ENCODE measurements at regions not wholly inside any gene's neighbourhood (a gene's known extent, or its start where the extent isn't known, plus 50 kb on each side); places are given as distances from the start of the nearest gene placed in this dataset.

- no peak for FAIRE-seq
- no peaks in the 10 kb centered on the region for H3K27me3 ChIP-seq (replicated peaks in 1 of 4; ENCODE audit: control insufficient read depth in 3 of 4, extremely low read depth in 1 of 4, insufficient read depth in 3 of 4, low read length in 3 of 4)
- no peak for DNase-seq (ENCODE audit: low read depth in 1 of 2, low spot score in 2 of 2)
- no peak overlapping the region for H2BK120ac ChIP-seq (replicated peaks; ENCODE audit: low read depth, low read length)
- no peak overlapping the region for H3K9ac ChIP-seq (replicated peaks in 1 of 4; ENCODE audit: extremely low read depth in 1 of 4, low read depth in 3 of 4, low read length in 3 of 4)
- no peaks in the 10 kb centered on the region for H3K79me2 ChIP-seq (ENCODE audit: control insufficient read depth in 1 of 2, insufficient read depth in 2 of 2, low read length in 2 of 2)
- 96% methylated on average over 2 of the region's 2 CpGs; no CpG with 5 or more reads in 1 of the 2 experiments for WGBS, 2 experiments (ENCODE audit: extremely low coverage in 1 of 2, insufficient coverage in 1 of 2, insufficient read length in 1 of 2, insufficient replicate concordance in 2 of 2, low coverage in 1 of 2, low lambda C conversion rate in 2 of 2, missing lambda C conversion rate in 1 of 2)
- no peak overlapping the region for H2BK15ac ChIP-seq (ENCODE audit: low read length)
- H2AFZ ChIP-seq (ENCODE audit: low read length): no peak overlapping the region
- no peak overlapping the region for H3K4ac ChIP-seq (replicated peaks; ENCODE audit: insufficient read length, low read depth, low read length)
- H3K14ac ChIP-seq (ENCODE audit: insufficient read length): no peak overlapping the region
- 0 out of 4 replicates have a peak, but pooled peaks cover 0 to 2% of the 10 kb centered on the region in 2 experiments for H3K9me3 ChIP-seq (ENCODE audit: insufficient read depth in 2 of 2, low read depth in 1 of 2, low read length in 1 of 2)
- TF ChIP-seq RXRA (IDR thresholded peaks at IDR 0.05; ENCODE audit: insufficient read depth, low read depth, low read length) (no peak), SP4 (IDR thresholded peaks at IDR 0.05; ENCODE audit: low read length) (no peak), SIN3A (conservative IDR thresholded peaks at IDR 0.05 in 1 of 2, IDR thresholded peaks at IDR 0.05 in 1 of 2; ENCODE audit: low read depth in 1 of 2, low read length in 2 of 2) (no peak), JUND (IDR thresholded peaks at IDR 0.05; ENCODE audit: low read length) (no peak), CREB1 (IDR thresholded peaks at IDR 0.05) (no peak), GTF2F1 (IDR thresholded peaks at IDR 0.05; ENCODE audit: borderline replicate concordance, low read depth, low read length) (no peak), HDAC2 (IDR thresholded peaks at IDR 0.05; ENCODE audit: borderline replicate concordance in 1 of 2, low read depth in 2 of 2, low read length in 2 of 2) (no peak), CBX8 (IDR thresholded peaks at IDR 0.05; ENCODE audit: borderline replicate concordance, low read depth, low read length) (no peak), RNF2 (IDR thresholded peaks at IDR 0.05; ENCODE audit: borderline replicate concordance, low read depth, low read length, missing control alignments, poor library complexity, severe bottlenecking) (no peak)
- peaks cover 0 to 2% of the 10 kb centered on the region in 2 experiments for H4K20me1 ChIP-seq (replicated peaks in 1 of 2; ENCODE audit: control insufficient read depth in 1 of 2, insufficient read depth in 2 of 2, low read length in 2 of 2)
- no peak overlapping the region for H3K4me3 ChIP-seq (ENCODE audit: extremely low read depth in 1 of 4, insufficient read depth in 2 of 4, low read depth in 3 of 4, low read length in 4 of 4)
- H2BK5ac ChIP-seq (ENCODE audit: low read depth, low read length): no peak overlapping the region
- H2BK12ac ChIP-seq (ENCODE audit: low read depth, low read length): no peak overlapping the region
- H4K8ac ChIP-seq (ENCODE audit: extremely low read depth, insufficient read depth, low read length): no peak overlapping the region
- H3K56ac ChIP-seq (replicated peaks; ENCODE audit: insufficient read length, low read depth, low read length): no peak overlapping the region
- H3K23ac ChIP-seq (ENCODE audit: insufficient read length): no peak overlapping the region
- H3K23me2 ChIP-seq (ENCODE audit: low read depth, low read length): peaks cover 7% of the 10 kb centered on the region; the same call in 1 of the 2 replicates
- CTCF ChIA-PET (ENCODE audit: partially characterized antibody): no interaction called here
- H4K91ac ChIP-seq (replicated peaks; ENCODE audit: insufficient read length, low read length): no peak overlapping the region
- no peak overlapping the region for H3K18ac ChIP-seq (ENCODE audit: extremely low read depth, low read length)
- H3K79me1 ChIP-seq (ENCODE audit: low read depth, low read length): no peaks in the 10 kb centered on the region
- POLR2A ChIA-PET (ENCODE audit: partially characterized antibody): no interaction called here
- no peak overlapping the region for H3K4me2 ChIP-seq (ENCODE audit: insufficient read depth in 1 of 2, low read depth in 2 of 2, low read length in 2 of 2)
- no peaks in the 10 kb centered on the region for H3K36me3 ChIP-seq (ENCODE audit: control insufficient read depth in 2 of 4, insufficient read depth in 4 of 4, low read length in 3 of 4)
- H3K27ac ChIP-seq (ENCODE audit: low read depth, low read length): no peak overlapping the region
- H2BK20ac ChIP-seq (ENCODE audit: low read length): no peak overlapping the region
- no peaks in the 10 kb centered on the region for H3K4me1 ChIP-seq (replicated peaks in 1 of 4; ENCODE audit: control insufficient read depth in 3 of 4, insufficient read depth in 4 of 4, low read length in 3 of 4)
- no peak overlapping the region for H4K5ac ChIP-seq (ENCODE audit: insufficient read length, low read depth, low read length)
- no peak overlapping the region for H2AK5ac ChIP-seq (ENCODE audit: low read depth, low read length)
These were observed 82.3 kb upstream of the MXRA5 start for GRCh38 chrX:3428792-3429191.

All from H1 (cell line).